GM18861 (cell line): ENCODE measurements at regions not wholly inside any gene's neighbourhood (a gene's known extent, or its start where the extent isn't known, plus 50 kb on each side); places are given as distances from the start of the nearest gene placed in this dataset.

ENCODE experiments used
- ATAC-seq: cut with Tn5 transposase; IDR thresholded peaks from one replicate; pipeline ENCODE4 v1.9.1; 2021; ENCODE audit not compliant: unreplicated experiment

- ATAC-seq: no peak
Observed at GRCh38 chr15:36499412-36500389, 79.7 kb upstream of the CDIN1 start.

DNA sequence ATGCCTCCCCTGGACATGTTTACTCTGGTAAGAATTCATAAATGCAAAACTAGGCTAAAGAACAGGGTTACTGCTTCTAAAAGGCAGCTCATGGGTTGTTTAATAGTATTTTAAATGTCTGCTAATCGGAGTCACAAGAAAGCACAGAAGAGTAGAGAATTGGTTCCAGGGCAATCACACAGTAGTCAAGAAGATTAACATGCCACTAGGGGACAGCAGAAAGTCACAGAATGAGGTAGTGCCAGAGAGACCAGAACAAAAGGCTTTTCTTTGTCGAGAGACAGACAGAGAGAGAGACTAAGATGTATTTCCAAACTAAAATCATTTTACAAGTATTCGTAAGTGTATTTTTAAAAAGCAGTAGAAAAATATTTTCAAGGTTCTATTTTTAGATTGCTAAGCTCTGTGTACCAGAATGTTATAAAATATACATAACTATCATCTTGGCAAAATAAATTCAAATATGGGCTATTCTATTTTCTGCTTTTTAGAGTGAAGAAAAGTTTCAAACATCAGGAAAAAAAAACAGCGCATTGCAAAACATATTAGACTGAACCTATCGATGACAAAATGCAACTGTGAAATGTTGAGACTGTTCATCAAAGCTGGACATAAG is 78.3 kb upstream of the CDIN1 start:
- peak; percentile 82 for ATAC-seq

DNA sequence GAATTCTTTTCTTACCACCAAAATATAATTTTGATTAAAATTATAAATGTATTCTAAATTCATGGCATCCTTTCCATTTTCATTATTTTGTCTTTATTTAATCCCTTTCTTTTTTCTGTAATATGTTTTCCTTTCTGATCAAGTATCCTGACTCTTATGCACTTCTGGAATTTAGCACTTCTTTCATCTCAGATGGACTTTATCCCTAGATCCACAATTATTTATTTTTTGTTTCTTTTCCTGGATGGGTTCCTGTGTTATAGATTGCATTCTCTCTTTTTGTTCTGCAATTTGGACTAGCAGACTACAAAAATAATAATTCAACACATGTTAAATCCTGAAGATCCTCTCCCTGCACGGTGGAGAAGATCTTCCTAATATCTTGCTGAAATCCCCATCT is 76.9 kb upstream of the CDIN1 start:
- ATAC-seq: no peak

GRCh38 chr15:36506733-36507356 is 72.6 kb upstream of the CDIN1 start:
- ATAC-seq: no peak

GRCh38 chr15:36507458-36507857 is 72.0 kb upstream of the CDIN1 start:
- no peak for ATAC-seq

DNA sequence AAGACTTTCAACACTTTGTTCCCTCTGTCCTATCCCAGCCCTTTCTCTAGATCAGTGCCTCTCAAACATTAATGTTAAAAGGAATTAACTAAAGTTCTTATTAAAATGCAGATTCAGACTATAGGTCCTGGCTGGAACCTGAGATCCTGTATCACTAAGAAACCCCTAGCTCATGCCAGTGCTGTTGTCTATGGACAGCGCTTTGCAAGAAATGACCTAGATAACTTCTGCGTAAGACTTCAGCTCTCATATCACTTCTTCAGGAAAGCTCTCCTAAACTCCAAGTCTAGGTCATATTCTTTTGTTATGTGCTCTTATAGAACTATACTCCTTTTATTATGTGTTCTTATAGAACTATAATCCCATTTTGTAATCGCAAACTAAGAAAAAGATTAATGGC is 67.8 kb upstream of the CDIN1 start:
- no peak for ATAC-seq

GRCh38 chr15:36517758-36518157 is 61.7 kb upstream of the CDIN1 start:
- no peak for ATAC-seq

- ATAC-seq: no peak
Observed at GRCh38 chr15:36519067-36519466, 60.4 kb upstream of the CDIN1 start.

GRCh38 chr15:36525430-36525829 is 54.0 kb upstream of the CDIN1 start:
- ATAC-seq: no peak

DNA sequence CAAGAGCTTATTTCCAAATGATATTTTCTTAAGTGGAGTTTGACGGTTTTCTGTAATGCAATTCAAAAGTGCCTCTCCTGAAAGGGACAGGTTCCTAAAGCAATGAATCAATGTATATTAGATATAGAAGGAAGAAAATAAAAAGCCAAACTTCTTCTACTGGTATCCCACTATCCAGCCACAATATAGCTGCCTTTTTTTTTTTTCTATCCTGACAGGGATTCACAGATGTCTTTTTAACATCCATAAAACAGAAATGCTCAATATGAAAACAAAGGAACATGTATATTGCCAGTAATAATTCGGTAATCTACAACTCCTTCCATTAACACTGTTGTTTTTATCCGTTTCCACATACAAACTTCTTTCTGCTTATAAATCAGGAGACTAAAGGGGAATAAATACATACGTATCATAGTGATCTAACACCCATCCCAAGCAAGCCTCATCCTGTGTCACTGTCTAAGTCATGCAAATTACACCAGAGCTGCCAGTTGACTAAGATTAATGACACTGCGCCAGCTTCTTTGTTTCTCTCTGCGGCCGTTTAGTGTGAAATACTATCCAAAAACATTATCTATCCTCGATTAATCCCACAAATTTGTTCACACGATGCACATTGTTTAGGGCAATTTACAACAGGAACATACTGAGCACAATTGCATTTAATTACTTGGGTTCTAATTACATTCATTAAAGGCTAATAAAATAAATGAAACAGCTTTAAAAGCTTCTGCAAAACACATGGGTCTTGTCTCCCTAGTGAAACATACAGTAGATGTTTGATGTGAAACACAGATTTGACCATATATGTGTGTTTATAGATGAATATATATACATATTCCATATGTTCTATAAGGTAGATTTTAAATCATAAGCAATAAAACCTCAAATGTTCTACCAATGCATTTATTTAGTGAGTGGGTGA is 51.9 kb upstream of the CDIN1 start:
- no peak for ATAC-seq

GRCh38 chr15:36529296-36530011 is 50.0 kb upstream of the CDIN1 start:
- ATAC-seq: no peak
